NOMO-1 treated with dmso at 0.1 percent for 144 hours (cell line): ENCODE measurements at regions not wholly inside any gene's neighbourhood (a gene's known extent, or its start where the extent isn't known, plus 50 kb on each side); places are given as distances from the start of the nearest gene placed in this dataset.

ENCODE experiments used
- DNase-seq: peaks from one replicate; lab custom pipeline; 2025; ENCODE audit not compliant: unreplicated experiment; lab: John Stamatoyannopoulos, UW

DNA sequence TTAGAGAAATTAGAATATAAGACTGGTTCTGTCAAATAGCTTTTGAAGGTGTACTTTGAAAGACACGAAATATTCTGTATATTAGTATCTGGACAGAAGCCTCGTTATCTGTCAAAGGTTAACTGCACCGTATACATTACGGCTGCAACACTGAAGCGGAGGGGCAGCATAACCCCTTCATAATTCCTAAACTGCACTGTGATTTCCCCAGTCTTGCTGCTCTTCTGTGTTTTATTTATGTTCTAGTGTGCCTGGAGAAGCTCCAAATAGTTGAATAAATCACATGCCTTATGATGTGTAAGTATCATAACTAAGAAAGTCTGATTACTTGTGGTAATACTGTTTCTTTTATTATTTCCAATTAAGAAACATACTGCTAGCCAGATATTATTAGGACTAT lies 285.7 kb upstream of the ROBO2 start:
- no peak for DNase-seq

DNA sequence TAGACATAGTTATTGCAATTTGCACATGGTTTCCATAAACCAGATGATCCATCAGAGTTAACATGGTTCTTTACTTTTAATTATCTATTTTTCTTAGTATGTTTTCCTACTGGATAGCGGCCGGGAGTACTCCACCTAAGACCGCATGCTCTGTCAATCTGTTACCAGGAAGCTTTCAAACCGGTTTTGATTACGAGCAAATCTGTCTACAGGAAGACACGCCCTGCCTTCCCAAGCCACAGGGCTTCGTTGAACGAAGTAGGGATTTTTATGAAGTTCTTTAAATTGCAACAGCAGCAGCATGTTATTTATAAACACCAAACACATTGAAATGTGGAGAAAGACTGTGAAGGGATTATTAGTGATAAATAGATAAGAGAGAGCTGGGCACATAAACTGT lies 283.3 kb upstream of the ROBO2 start:
- no peak for DNase-seq

DNA sequence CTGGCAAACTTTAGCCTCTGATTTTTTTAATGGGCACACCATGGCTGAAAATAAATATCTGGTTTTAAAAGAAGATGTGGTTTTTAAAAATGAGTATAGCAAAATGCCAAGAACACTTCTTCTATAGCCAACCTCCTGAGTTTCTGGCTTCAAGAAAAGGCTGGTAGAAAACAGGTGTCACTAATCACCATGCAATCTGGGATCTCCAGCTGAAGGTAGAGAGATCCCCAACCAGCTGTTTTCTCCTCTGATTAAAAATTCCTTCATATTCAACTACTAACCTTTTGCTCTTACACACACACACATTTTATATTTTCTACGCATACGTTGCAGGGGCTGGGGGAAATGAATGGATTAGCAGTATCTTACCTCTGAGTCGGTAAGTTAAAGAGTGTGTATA lies 279.6 kb upstream of the ROBO2 start:
- no peak for DNase-seq

DNA sequence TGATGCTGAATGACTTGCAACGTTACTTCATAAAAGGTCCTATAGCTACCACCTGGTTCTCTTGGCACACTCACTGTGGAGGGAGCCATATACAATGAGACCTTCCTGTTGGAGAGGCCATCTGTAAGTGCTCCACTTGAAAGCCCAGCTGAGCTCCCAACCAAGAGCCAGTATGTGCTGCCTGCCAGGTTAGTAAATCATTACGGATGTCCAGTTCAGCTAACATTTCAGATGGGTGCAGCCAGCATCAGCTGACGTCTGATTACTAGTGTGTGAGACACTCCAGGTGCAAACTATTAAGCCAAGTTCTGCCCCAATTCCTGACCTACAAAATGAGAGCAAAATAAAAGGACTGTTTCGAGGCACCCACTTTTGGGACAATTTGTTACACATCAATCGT lies 274.4 kb upstream of the ROBO2 start:
- no peak for DNase-seq

DNA sequence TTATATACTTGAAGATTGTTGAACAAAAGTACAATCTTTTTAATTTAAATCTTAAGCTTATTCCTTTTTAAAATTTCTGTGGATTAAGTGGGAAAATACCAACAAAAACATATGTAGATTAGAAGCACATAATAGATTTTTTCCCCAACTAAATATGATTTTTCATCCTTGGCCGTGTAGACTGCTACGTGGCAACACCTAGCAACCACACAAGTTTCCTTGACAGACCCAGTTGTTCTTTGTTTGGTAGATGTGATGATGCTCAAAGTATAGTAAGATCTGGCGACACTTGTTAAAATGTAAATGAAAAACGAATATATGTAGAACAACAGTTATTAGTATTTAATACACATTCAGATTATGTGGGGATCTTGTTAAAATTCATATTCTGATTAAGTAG lies 271.0 kb upstream of the ROBO2 start:
- no peak for DNase-seq

DNA sequence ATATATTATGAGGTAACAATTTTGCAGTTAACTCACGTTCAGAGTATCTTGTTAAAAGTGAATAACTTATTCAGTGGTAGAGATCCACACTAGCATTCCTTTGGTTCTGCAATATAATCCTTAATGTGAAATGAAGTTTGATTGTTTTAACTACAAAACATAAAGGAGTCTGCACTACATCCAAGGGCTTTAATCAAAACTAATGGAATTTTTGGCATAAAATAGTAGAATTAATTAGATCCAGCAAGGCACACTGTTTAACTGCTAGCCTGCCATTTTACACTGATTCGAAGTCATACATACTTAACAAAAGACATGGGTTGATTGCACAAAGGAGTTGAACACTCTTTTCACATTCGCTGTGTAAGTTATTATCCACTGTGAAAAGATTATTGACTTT lies 263.0 kb upstream of the ROBO2 start:
- no peak for DNase-seq

DNA sequence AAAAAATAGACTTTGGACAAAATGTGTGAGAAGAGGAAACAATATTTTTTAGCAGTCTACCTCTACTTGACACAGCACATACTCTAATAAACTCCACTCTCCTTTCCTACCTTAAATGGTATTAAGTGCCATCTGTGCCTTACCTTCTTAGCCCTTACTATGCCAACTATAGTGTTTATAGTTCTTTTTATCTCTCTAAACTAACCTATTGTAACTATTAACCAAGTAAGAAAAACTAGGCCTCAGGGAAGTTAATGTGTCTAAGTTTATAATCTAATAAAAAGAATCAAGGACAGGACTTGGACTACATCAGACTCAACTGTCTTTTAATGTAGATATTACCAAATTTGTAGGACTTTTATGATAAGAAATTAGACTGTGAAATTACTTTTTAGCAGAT lies 251.7 kb upstream of the ROBO2 start:
- DNase-seq: no peak

DNA sequence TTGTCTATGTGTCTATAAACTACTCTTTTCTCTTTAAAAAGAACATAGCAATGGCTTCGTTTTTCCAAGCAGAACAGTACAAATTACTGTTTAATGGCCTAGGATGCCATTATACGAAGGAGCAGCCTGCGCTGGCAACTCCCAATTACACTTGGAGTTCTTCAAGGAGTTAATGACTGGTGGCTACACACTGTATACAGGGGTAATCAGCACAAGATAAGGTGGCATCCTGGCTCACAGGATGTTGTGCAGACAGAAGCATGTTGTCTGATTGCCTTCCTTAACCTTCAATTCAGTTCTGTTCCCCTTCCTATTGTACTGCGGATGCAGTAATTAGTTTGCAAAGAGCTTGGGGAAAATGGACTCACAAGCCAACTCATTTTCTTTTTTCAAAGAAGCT lies 250.7 kb upstream of the ROBO2 start:
- no peak for DNase-seq

DNA sequence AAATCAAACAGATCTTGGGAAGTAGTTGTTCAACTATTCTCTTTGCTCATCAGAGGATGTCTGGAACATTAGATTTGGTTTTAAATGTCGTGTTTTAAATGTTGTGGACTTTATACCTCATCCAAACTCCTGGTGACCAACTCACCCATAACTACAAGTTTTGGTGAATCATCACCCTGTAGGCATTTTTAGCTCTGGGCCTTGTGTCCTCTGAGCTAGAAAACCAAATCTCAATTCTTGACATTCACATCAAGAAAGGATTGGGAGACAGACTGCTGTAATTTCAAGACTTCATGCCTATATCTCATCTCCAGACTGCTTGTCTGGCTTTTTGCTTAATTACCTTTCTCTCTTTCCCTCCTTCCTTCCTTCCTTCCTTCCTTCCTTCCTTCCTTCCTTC lies 228.5 kb upstream of the ROBO2 start:
- no peak for DNase-seq

DNA sequence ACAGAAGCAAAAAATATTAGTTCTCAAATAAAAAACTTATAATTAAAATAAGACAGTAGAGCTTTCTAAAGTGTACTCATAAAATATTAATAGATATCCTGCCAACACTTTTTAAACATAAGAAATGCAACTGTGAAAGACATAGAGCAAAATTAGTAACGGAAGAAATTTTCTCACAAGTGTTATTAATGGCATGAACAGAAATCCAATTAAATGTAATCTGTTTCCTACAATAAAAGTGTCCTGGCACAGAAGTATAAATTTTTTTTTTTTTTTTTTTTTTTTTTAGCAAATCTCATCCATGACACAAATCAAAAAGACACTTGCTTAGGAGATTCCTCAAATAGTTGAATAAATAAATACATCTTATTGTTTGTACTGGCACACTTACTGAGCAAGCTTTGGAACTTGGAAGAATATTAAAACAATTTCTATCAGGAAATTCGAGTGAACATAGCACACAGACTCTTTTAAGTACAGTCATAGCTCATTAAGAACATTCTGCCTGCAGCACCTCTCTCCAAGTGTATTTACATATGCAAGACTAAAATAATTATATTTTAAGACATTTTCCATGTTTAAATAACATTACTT lies 227.2 kb upstream of the ROBO2 start:
- no peak for DNase-seq

DNA sequence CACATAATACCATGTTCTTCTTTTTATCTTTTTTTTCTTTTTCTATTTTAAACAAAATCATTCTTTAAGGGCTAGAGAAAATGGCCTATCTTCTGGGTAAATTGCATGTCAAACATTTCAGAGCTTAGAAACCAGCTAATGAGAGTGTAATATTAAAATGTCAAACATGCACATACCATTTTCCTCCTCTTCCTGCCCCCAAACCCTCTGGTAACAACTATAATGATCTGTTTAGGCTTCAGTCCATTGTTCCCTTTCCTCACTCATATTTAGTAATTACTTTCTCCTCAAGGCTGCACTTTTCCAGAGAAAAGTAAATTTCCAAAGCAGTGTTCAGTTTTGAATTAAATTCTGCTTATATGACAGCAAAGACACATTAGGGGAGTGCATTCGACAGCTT lies 224.3 kb upstream of the ROBO2 start:
- DNase-seq: no peak

DNA sequence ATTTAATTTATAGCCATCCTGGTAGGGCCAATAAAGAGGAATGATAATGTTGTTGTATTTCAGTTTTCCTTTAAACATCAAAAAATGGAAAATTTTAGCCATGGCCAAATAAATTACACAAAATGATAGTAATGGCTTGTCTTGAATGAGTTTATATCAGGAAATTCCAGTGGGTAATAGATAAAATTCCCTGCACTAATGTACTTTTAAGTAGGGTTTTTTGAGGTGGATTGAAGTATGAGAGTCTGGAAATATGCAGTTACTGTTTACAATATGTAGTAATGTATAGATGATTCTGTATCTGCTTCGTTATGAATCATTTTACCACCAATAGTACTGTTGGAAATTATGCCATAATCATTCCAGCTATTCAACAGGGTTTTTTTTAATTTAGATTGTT lies 219.4 kb upstream of the ROBO2 start:
- no peak for DNase-seq

DNA sequence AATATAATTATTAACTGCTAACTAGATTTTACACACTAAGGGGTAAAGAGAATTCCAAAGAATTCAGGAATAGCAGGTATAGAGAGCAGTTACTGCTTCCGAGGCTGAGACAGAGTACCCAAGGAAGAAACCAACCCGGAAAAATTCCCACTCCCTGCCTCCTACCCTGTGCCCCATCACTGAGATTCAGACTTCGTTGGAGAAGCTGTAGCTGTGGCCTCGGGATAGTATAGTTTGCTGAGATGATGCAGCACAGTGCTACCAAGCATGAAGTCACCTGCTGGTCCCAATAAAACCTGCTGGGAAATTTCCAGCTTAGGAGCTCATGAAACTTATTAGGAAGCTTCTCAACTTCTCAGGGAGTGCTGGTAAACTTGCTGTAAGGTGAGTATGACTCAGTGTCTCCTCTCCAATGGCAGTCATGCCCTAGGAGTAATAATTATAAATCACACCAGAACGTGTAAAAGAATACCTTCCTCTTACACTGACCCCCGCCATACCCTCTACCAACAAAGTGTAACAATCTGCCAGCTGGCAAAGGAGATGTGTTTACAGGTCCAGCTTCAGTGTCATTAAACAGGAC lies 215.2 kb upstream of the ROBO2 start:
- DNase-seq: no peak

DNA sequence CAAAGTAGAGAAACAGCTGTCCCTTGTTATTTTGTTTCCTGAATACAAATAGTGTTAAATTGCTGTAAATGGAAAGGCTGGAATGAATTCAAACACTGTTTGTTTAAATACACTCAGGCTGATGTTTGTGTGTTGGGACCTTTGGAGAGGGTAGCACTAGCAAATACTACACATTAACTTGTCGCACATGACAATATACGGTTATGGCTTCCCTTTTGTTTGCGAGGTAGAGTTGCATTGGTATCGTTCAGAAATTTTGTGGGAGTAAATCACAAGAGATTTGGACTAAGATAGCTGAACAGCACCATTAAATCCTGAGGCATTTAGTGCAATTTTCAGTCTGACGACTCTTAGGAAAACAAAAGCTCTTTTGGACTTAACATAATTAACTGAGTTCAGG lies 213.0 kb upstream of the ROBO2 start:
- no peak for DNase-seq

DNA sequence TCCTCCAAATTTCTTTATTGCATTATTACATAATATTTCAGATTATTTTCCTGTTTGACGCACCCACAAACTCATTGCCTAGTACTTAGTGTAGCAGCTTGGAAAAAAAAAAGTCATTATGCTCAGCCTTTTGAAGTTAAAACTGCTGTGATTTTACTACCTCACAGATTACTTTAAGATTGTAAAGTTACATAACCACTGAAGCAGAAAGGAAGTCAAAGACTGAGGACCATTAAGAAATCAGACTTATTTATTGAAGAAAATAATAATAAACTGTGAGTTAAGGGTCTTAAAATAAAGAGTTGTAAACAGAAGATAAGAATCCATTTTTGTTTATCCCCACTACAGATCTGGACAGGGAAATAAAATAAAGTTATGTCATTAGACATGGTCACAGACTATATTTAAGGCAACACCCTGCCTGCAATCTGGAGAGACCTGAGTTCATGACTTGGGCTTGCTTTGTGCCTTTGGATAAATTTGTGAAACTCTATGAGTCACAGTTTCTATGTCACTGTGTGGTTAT lies 212.1 kb upstream of the ROBO2 start:
- DNase-seq: no peak

DNA sequence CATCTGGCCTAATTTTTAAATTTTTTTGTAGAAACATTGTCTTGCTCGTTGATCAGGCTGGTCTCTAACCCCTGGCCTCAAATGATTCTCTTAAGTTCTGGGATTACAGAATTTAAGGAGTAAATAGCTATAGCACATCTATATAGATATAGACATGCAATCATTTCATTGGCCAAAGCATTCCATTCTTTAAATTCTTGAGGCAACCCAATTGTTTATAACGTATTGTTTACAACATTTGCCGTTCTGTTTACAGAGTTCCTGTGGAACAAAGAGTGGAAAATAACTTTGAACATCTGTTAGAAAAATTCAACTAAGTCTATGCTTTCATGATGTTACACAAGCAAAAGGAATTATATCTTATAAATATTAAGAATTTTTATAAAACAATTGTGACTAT lies 205.2 kb upstream of the ROBO2 start:
- DNase-seq: no peak

DNA sequence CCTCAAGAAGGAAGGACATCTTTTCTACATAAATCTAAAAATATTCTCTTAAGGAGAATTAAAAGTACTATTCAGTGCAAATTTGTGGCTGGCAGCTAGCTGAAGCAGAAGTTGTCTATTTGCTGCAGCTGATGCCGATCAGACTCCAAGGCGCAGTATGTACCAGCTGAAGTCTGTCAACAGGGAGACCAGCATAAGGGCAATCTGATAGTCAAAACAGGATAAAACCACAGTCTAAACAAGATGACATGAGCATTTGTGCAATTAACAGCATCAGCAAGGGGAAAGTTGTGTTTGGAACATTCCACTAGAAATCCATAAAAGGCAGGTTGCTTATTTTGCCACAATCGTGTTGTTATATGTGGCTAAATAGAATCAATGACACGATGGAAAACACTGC lies 198.2 kb upstream of the ROBO2 start:
- DNase-seq: no peak

DNA sequence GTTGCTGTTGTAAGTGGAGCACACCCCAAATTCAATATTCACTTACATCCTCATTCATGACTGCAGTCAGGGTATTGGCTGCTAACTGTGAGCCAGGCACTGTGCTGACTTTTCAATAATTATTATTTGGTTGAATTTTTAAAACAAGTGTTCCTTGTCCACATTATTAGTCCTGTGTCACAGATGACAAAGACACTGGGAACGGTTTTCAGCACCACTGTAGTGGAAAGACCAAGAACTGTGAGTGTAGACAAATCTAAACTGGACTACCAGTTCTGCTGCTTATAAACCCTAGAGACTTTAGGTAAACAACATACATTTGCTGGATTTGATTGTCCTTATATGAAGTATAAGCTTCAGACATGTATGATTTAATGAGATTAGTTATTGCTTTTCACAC lies 197.7 kb upstream of the ROBO2 start:
- DNase-seq: no peak

DNA sequence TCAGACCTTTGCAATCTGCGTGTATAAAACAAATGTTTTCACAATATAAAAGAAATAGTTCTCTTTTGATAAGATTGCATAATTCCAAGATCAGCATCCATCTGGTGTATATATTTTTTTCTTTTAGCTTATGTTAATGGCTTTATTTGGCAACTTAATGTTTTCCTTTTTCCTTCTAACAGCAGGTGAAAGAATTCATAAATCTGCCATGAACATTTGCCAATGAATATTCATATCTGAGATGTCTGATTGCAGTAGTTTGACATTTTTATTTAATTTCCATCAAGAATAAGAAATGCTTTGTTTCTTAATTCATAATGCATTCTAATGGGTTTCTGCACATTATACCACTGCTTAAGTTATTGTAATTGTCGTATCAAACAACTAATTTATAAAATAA lies 184.4 kb upstream of the ROBO2 start:
- no peak for DNase-seq

DNA sequence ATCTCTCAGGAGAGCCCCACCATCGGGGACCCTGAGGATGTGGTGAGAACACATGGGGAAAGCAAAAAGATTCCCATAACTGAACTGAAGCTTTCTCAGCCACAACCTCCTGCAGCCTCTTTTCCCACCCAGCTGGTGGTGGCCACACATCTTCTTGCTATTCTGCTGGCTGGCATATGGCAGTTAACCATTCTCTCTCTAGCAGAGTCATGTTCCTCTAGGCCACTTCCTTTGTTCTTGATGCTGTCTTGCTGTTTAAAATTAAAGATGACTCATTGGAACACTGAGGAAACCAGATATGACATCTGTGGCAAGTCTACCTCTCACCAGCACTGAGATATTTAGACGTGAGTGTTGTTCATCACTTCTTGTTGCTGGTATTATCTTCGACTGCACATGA lies 180.3 kb upstream of the ROBO2 start:
- DNase-seq: no peak

DNA sequence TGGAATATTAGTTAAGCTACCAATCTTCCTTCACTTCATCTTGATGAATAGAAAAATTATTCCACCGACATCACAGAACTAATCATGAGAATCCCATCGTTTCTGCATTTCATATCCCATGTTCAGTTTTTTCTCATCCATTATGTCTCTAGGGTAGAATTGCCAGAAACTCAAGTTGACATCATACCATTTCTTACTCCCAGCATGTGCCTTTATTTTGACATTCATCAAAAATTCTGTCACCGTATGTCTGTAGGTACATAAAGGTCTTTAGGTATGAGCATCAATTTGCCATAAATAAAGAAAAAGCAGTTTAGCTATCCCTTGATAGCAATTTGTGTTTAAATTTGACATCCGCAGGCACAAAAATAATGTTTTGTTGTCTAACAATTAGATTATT lies 175.5 kb upstream of the ROBO2 start:
- DNase-seq: no peak

DNA sequence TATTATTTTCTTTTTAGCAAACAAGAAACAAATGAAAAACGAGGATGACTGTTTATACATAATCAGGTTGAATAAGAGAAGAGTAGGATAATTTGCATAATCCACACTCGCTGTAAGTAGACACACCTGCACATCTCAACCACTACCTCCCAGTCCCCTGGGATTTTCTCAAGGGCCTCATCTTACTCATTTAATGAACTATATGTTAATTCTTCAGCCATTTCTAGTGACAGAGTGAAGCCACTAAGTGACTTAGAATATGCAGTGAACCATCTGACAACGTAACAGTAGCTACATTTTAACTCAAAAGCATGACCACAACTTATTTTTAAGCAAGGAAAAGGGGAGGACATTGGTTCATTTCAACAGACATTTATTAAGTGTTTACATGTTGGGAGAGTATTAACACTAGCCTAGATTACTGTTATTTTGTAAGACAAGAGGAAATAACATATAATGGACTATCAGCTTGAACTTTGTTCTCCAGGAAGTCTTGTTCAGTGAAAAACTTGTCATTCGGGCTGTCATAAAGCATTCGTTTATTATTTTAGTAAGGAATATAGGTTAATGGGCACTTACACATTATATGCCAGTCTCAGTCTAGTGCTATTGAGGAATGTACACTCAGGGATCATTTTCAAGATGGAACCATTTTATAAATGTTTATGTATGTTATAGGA lies 173.0 kb upstream of the ROBO2 start:
- no peak for DNase-seq
